ENCODE measurements at regions not wholly inside any gene's neighbourhood (a gene's known extent, or its start where the extent isn't known, plus 50 kb on each side); places are given as distances from the start of the nearest gene placed in this dataset.

DNA sequence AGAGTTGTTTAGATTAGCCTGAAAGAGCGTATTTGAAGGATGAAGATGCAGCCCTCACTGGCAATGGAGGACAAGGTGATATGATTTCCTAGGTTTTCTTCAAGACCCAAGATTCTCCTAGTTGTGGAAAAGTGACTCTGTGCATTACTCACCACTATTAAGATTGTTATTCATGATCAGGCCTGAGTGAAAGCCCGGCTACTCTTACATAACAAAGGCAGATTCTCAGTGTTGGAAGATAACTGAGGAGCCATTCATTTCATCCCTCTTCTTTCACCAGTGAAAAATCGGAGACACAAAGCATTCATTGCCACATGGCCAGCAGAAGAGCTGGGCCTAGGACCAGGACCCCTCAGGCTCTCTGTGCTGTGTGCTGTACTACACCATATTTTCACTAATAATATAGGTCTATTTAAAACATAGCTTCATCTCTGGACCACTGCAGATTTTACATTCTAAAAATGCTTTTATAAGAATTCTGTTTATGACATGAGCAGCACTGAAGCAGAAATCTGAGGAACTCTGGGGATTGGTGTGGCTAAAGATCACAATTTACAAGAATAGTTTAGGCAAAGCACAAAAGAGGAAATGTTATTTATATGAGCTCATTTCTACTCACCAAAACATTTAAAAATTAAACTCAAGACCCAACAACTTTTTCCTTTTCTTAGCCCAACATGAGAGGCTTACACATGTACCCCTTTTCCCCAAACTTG is 181.9 kb upstream of the CCN2 start:
- peak overlapping the region; percentile 59 for H3K27ac ChIP-seq (ENCODE audit: low read depth, low read length)
- H3K4me3 ChIP-seq (ENCODE audit: low read depth in 1 of 5, low read length in 5 of 5): no peak overlapping the region
- H3K9ac ChIP-seq (ENCODE audit: low read length in 5 of 5): no peak overlapping the region
- H3K9me3 ChIP-seq (ENCODE audit: control insufficient read depth in 5 of 5, low read length in 5 of 5): no peaks in the 10 kb centered on the region
- peaks cover 9 to 38% (median 31%) of the 10 kb centered on the region in 5 donors for H3K4me1 ChIP-seq (ENCODE audit: control insufficient read depth in 5 of 5, insufficient read depth in 5 of 5, low read length in 5 of 5)
- H3K36me3 ChIP-seq (ENCODE audit: control insufficient read depth in 5 of 5, insufficient read depth in 5 of 5, low read length in 5 of 5): no peaks in the 10 kb centered on the region
- peaks cover 0 to 3% (median 0%) of the 10 kb centered on the region in 5 donors for H3K27me3 ChIP-seq (ENCODE audit: control insufficient read depth in 5 of 5, insufficient read depth in 4 of 5, low read length in 5 of 5)

GRCh38 chr6:132132422-132132821 is 181.2 kb upstream of the CCN2 start:
- Histone ChIP-seq H3K4me1 (ENCODE audit: control insufficient read depth in 5 of 5, insufficient read depth in 5 of 5, low read length in 5 of 5) (peaks cover 9 to 38% (median 31%) of the 10 kb centered on the region in 5 donors), H3K27me3 (ENCODE audit: control insufficient read depth in 5 of 5, insufficient read depth in 4 of 5, low read length in 5 of 5) (peaks cover 0 to 3% (median 0%) of the 10 kb centered on the region in 5 donors), H3K4me3 (ENCODE audit: low read depth in 1 of 5, low read length in 5 of 5) (no peak overlapping the region), H3K36me3 (ENCODE audit: control insufficient read depth in 5 of 5, insufficient read depth in 5 of 5, low read length in 5 of 5) (no peaks in the 10 kb centered on the region), H3K9ac (ENCODE audit: low read length in 5 of 5) (no peak overlapping the region), H3K27ac (ENCODE audit: low read depth, low read length) (peak overlapping the region; percentile 59), H3K9me3 (ENCODE audit: control insufficient read depth in 5 of 5, low read length in 5 of 5) (no peaks in the 10 kb centered on the region)

- no peaks in the 10 kb centered on the region for H3K9me3 ChIP-seq (ENCODE audit: control insufficient read depth in 5 of 5, low read length in 5 of 5)
- H3K4me1 ChIP-seq (ENCODE audit: control insufficient read depth in 5 of 5, insufficient read depth in 5 of 5, low read length in 5 of 5): peaks cover 9 to 38% (median 31%) of the 10 kb centered on the region in 5 donors
- peak overlapping the region; percentile 59 for H3K27ac ChIP-seq (ENCODE audit: low read depth, low read length)
- no peak overlapping the region for H3K4me3 ChIP-seq (ENCODE audit: low read depth in 1 of 5, low read length in 5 of 5)
- peak overlapping the region in 1 of 5 donors; percentile 43 for H3K9ac ChIP-seq (ENCODE audit: low read length in 5 of 5)
- peaks cover 0 to 3% (median 0%) of the 10 kb centered on the region in 5 donors for H3K27me3 ChIP-seq (ENCODE audit: control insufficient read depth in 5 of 5, insufficient read depth in 4 of 5, low read length in 5 of 5)
- no peaks in the 10 kb centered on the region for H3K36me3 ChIP-seq (ENCODE audit: control insufficient read depth in 5 of 5, insufficient read depth in 5 of 5, low read length in 5 of 5)
These were observed 180.6 kb upstream of the CCN2 start for GRCh38 chr6:132131758-132132157.

DNA sequence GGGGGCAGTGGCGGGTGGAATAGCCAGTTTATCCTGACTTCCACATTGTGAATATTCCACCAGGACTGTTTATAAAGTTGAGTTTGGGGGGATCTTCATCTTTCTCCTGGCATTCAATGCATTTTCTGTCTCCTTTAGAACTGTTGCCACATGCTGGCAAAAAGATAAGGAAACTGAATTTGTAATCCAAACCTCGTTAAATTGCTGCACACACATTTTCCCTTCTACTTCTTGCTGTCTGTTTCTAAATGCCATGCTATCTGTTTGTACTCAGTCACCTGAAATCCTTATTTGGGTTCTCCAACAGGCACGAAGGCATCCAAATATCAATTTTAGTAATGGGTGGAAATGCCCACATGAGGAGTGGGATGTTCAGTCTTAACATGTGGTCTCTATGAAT is 180.2 kb upstream of the CCN2 start:
- no peaks in the 10 kb centered on the region for H3K36me3 ChIP-seq (ENCODE audit: control insufficient read depth in 5 of 5, insufficient read depth in 5 of 5, low read length in 5 of 5)
- peak overlapping the region in 1 of 5 donors; percentile 17 for H3K4me3 ChIP-seq (ENCODE audit: low read depth in 1 of 5, low read length in 5 of 5)
- peaks cover 9 to 38% (median 31%) of the 10 kb centered on the region in 5 donors for H3K4me1 ChIP-seq (ENCODE audit: control insufficient read depth in 5 of 5, insufficient read depth in 5 of 5, low read length in 5 of 5)
- no peak overlapping the region for H3K9ac ChIP-seq (ENCODE audit: low read length in 5 of 5)
- H3K27me3 ChIP-seq (ENCODE audit: control insufficient read depth in 5 of 5, insufficient read depth in 4 of 5, low read length in 5 of 5): peaks cover 0 to 3% (median 0%) of the 10 kb centered on the region in 5 donors
- H3K9me3 ChIP-seq (ENCODE audit: control insufficient read depth in 5 of 5, low read length in 5 of 5): no peaks in the 10 kb centered on the region
- peak overlapping the region; percentile 59 for H3K27ac ChIP-seq (ENCODE audit: low read depth, low read length)

GRCh38 chr6:132130626-132131298 is 179.6 kb upstream of the CCN2 start:
- H3K27ac ChIP-seq (ENCODE audit: low read depth, low read length): peak overlapping the region; percentile 59
- H3K4me1 ChIP-seq (ENCODE audit: control insufficient read depth in 5 of 5, insufficient read depth in 5 of 5, low read length in 5 of 5): peaks cover 9 to 38% (median 31%) of the 10 kb centered on the region in 5 donors
- H3K4me3 ChIP-seq (ENCODE audit: low read depth in 1 of 5, low read length in 5 of 5): peak overlapping the region in 1 of 5 donors; percentile 17
- no peak overlapping the region for H3K9ac ChIP-seq (ENCODE audit: low read length in 5 of 5)
- peaks cover 0 to 3% (median 0%) of the 10 kb centered on the region in 5 donors for H3K27me3 ChIP-seq (ENCODE audit: control insufficient read depth in 5 of 5, insufficient read depth in 4 of 5, low read length in 5 of 5)
- H3K36me3 ChIP-seq (ENCODE audit: control insufficient read depth in 5 of 5, insufficient read depth in 5 of 5, low read length in 5 of 5): no peaks in the 10 kb centered on the region
- no peaks in the 10 kb centered on the region for H3K9me3 ChIP-seq (ENCODE audit: control insufficient read depth in 5 of 5, low read length in 5 of 5)

DNA sequence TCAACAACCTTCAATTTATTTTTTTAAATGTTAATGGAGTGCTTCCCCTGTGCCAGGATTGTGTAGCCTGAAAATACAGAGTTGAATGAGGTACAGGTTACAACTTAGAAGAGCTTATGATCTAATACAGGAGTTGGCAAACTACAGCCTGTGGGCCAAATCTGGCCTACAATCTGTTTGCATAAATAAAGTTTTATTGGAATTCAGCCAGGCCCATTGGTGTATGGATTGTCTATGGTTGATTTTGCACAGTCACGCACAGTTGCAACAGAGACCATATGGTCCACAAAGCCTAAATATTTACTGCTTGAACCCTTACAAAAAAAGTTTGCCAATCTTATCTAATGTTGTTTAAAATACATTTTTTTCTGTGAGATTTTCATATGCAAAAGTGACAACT is 177.3 kb upstream of the CCN2 start:
- no peaks in the 10 kb centered on the region for H3K36me3 ChIP-seq (ENCODE audit: control insufficient read depth in 5 of 5, insufficient read depth in 5 of 5, low read length in 5 of 5)
- peaks cover 9 to 31% (median 28%) of the 10 kb centered on the region in 5 donors for H3K4me1 ChIP-seq (ENCODE audit: control insufficient read depth in 5 of 5, insufficient read depth in 5 of 5, low read length in 5 of 5)

DNA sequence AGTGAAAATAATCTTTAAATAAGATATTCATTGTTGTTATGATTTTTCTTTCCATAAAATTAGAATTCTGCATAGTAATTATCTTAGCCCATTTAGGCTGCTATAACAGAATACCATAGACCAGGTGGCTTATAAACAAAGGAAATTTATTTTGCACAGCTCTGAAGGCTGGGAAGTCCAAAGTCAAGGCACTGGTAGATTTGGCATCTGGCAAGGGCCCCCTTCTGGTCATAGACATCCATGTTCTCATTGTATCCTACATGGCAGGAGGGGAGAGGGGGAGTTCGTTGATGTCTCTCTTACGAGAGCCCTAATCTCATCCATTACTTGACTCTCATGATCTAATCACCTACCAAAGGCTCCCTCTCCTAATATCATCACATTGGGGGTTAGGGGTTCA is 175.0 kb upstream of the CCN2 start:
- Histone ChIP-seq H3K27ac (ENCODE audit: low read depth, low read length) (no peak overlapping the region), H3K4me3 (ENCODE audit: low read depth in 1 of 5, low read length in 5 of 5) (no peak overlapping the region), H3K9ac (ENCODE audit: low read length in 5 of 5) (no peak overlapping the region), H3K27me3 (ENCODE audit: control insufficient read depth in 5 of 5, insufficient read depth in 4 of 5, low read length in 5 of 5) (no peaks in the 10 kb centered on the region), H3K4me1 (ENCODE audit: control insufficient read depth in 5 of 5, insufficient read depth in 5 of 5, low read length in 5 of 5) (peaks cover 0 to 9% (median 8%) of the 10 kb centered on the region in 5 donors), H3K9me3 (ENCODE audit: control insufficient read depth in 5 of 5, low read length in 5 of 5) (no peaks in the 10 kb centered on the region), H3K36me3 (ENCODE audit: control insufficient read depth in 5 of 5, insufficient read depth in 5 of 5, low read length in 5 of 5) (no peaks in the 10 kb centered on the region)

More for the DNA sequence above, 177.3 kb upstream of the CCN2 start:
- H3K27ac ChIP-seq (ENCODE audit: low read depth, low read length): no peak overlapping the region
- no peak overlapping the region for H3K9ac ChIP-seq (ENCODE audit: low read length in 5 of 5)
- no peaks in the 10 kb centered on the region for H3K9me3 ChIP-seq (ENCODE audit: control insufficient read depth in 5 of 5, low read length in 5 of 5)
- H3K27me3 ChIP-seq (ENCODE audit: control insufficient read depth in 5 of 5, insufficient read depth in 4 of 5, low read length in 5 of 5): peaks cover 0 to 3% (median 0%) of the 10 kb centered on the region in 5 donors
- H3K4me3 ChIP-seq (ENCODE audit: low read depth in 1 of 5, low read length in 5 of 5): no peak overlapping the region

DNA sequence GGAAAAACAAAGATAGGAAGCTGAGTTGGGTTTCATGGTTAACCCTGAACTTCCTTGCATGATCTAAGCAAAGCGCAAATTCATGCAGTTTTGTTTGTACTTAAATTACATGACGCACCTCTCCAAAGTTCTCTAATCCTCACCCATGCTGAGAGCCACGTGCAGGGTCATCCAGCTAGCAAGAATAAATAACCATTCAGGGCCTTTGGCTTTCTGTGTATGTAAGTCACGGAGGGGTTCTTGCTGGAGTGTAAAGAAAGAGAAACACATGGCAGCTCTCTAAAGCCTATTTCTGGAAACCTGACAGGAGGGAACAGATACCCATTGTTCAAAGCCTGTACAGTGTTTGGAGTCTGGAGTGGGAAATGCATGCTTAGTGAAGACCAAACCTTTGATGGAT is 171.7 kb upstream of the CCN2 start:
- no peaks in the 10 kb centered on the region for H3K36me3 ChIP-seq (ENCODE audit: control insufficient read depth in 5 of 5, insufficient read depth in 5 of 5, low read length in 5 of 5)
- H3K9ac ChIP-seq (ENCODE audit: low read length in 5 of 5): no peak overlapping the region
- no peaks in the 10 kb centered on the region for H3K27me3 ChIP-seq (ENCODE audit: control insufficient read depth in 5 of 5, insufficient read depth in 4 of 5, low read length in 5 of 5)
- no peaks in the 10 kb centered on the region for H3K9me3 ChIP-seq (ENCODE audit: control insufficient read depth in 5 of 5, low read length in 5 of 5)
- no peak overlapping the region for H3K4me3 ChIP-seq (ENCODE audit: low read depth in 1 of 5, low read length in 5 of 5)
- no peaks in the 10 kb centered on the region for H3K4me1 ChIP-seq (ENCODE audit: control insufficient read depth in 5 of 5, insufficient read depth in 5 of 5, low read length in 5 of 5)
- no peak overlapping the region for H3K27ac ChIP-seq (ENCODE audit: low read depth, low read length)

DNA sequence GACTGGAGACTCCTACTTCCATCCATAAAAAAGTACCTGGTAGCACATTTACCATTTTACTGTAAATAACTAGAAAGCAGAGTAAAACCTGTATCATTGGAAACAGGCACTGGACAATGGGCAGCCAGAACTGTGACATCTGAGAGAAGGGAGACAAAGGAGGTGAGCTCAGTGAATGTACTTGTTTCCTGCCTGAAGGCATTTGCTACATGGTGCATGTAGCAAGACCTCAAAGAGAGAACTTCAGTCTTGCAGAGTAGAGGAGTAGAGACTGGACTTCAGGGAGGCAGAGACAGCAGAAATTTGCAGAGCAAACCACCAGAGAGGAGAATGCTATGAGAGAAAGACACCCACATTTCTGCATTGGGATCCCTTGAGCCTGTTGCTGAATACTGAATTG is 171.0 kb upstream of the CCN2 start:
- Histone ChIP-seq H3K27ac (ENCODE audit: low read depth, low read length) (no peak overlapping the region), H3K9me3 (ENCODE audit: control insufficient read depth in 5 of 5, low read length in 5 of 5) (no peaks in the 10 kb centered on the region), H3K4me3 (ENCODE audit: low read depth in 1 of 5, low read length in 5 of 5) (no peak overlapping the region), H3K27me3 (ENCODE audit: control insufficient read depth in 5 of 5, insufficient read depth in 4 of 5, low read length in 5 of 5) (no peaks in the 10 kb centered on the region), H3K4me1 (ENCODE audit: control insufficient read depth in 5 of 5, insufficient read depth in 5 of 5, low read length in 5 of 5) (no peaks in the 10 kb centered on the region), H3K36me3 (ENCODE audit: control insufficient read depth in 5 of 5, insufficient read depth in 5 of 5, low read length in 5 of 5) (no peaks in the 10 kb centered on the region), H3K9ac (ENCODE audit: low read length in 5 of 5) (no peak overlapping the region)

DNA sequence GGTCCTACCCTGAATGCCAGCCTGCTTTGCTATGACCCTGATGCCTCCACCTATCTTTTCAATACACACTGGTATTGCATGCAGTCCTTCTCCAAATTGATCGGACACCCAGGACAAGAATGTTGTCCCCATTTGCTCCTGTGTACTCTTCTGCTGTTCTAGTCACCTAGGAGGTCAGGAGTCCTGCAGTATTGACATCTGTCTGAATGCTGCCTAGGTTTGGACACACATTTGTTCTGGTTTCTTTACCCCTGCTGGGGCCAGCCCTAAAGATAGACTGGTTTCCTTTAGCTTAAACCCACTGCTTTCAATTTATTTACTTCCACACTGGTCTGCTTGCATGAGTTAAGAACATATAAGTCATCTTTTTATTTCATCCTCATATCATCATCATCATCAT is 167.0 kb upstream of the CCN2 start:
- H3K9me3 ChIP-seq (ENCODE audit: control insufficient read depth in 5 of 5, low read length in 5 of 5): no peaks in the 10 kb centered on the region
- no peaks in the 10 kb centered on the region for H3K27me3 ChIP-seq (ENCODE audit: control insufficient read depth in 5 of 5, insufficient read depth in 4 of 5, low read length in 5 of 5)
- no peak overlapping the region for H3K4me3 ChIP-seq (ENCODE audit: low read depth in 1 of 5, low read length in 5 of 5)
- no peaks in the 10 kb centered on the region for H3K4me1 ChIP-seq (ENCODE audit: control insufficient read depth in 5 of 5, insufficient read depth in 5 of 5, low read length in 5 of 5)
- H3K27ac ChIP-seq (ENCODE audit: low read depth, low read length): no peak overlapping the region
- H3K36me3 ChIP-seq (ENCODE audit: control insufficient read depth in 5 of 5, insufficient read depth in 5 of 5, low read length in 5 of 5): no peaks in the 10 kb centered on the region
- H3K9ac ChIP-seq (ENCODE audit: low read length in 5 of 5): no peak overlapping the region

All from subcutaneous abdominal adipose tissue (tissue), 5 donors.